ENCODE measurements at regions not wholly inside any gene's neighbourhood (a gene's known extent, or its start where the extent isn't known, plus 50 kb on each side); places are given as distances from the start of the nearest gene placed in this dataset.
"Not testable (repeated sequence)": the region's sequence is repeated elsewhere in the genome, so short reads cannot be mapped to it uniquely, and the experiment has no call there.

GRCh38 chr9:90173935-90174334, 468.7 kb downstream of the DIRAS2 start:
- not testable (repeated sequence) for TF ChIP-seq CTCF, MAX (IDR thresholded peaks at IDR 0.05; ENCODE audit: low read depth, low read length)
